CD4-positive, alpha-beta T cell (primary cell): ENCODE measurements at regions not wholly inside any gene's neighbourhood (a gene's known extent, or its start where the extent isn't known, plus 50 kb on each side); places are given as distances from the start of the nearest gene placed in this dataset.

ENCODE experiments used
- ATAC-seq: fragments of 200-7000 bp; cut with Tn5 transposase; one replicate; pipeline ENCODE4 v1.10.0; 2022; ENCODE audit warnings: mild to moderate bottlenecking; ENCODE audit not compliant: poor library complexity
- CTCF ChIA-PET: fragments of 350-600 bp; sonication (Branson Sonifier 250); formaldehyde crosslinking; loops from one replicate; lab custom pipeline; 2021; ENCODE audit warnings: antibody characterized with exemption, inconsistent platforms; lab: Charles Lee
- POLR2A ChIA-PET: fragments of 350-600 bp; sonication (Branson Sonifier 250); formaldehyde crosslinking; loops from one replicate; lab custom pipeline; 2021; ENCODE audit warnings: antibody characterized with exemption, inconsistent platforms; lab: Charles Lee
- DNase-seq, 14 experiments: peaks; one replicate each; pipeline ENCODE4 v3.0.0-alpha.2; 2013 to 2020; ENCODE audit warnings: mixed read lengths in 2 of 14
- H3K27ac ChIP-seq, 2 donors: one replicate each; pipeline versions ENCODE4 v1.5.1 to v1.7.0; 2013; ENCODE audit warnings: low read length in 2 of 2, low read depth in 1 of 2, mild to moderate bottlenecking in 1 of 2
- H3K27me3 ChIP-seq, 2 experiments: 1 replicate in 1 of 2; 2 replicates in 1 of 2; pipeline versions ENCODE4 v1.6.1 to v1.7.0; 2013; ENCODE audit warnings: low read length in 2 of 2, control low read depth in 1 of 2, mild to moderate bottlenecking in 1 of 2, moderate library complexity in 1 of 2; ENCODE audit not compliant: insufficient read depth in 2 of 2, control insufficient read depth in 1 of 2
- H3K36me3 ChIP-seq: one replicate; pipeline ENCODE4 v1.6.1; 2013; ENCODE audit warnings: low read length, control low read depth; ENCODE audit not compliant: insufficient read depth
- H3K4me1 ChIP-seq: one replicate; pipeline ENCODE4 v1.6.1; 2013; ENCODE audit warnings: low read length, control low read depth; ENCODE audit not compliant: insufficient read depth
- H3K4me3 ChIP-seq: one replicate; pipeline ENCODE4 v1.5.1; 2013; ENCODE audit warnings: mild to moderate bottlenecking, low read length, moderate library complexity
- H3K9me3 ChIP-seq, 2 experiments: 1 replicate in 1 of 2; 2 replicates in 1 of 2; pipeline versions ENCODE4 v1.6.1 to v1.7.0; 2013; ENCODE audit warnings: low read length in 2 of 2, mild to moderate bottlenecking in 2 of 2, control low read depth in 1 of 2, moderate library complexity in 1 of 2; ENCODE audit not compliant: control insufficient read depth in 1 of 2, insufficient read depth in 1 of 2
- H3K27ac Mint-ChIP-seq: one replicate; pipeline ENCODE4 v1.8.0; 2020; ENCODE audit warnings: mixed read lengths
- H3K27me3 Mint-ChIP-seq: one replicate; pipeline ENCODE4 v1.8.0; 2021; ENCODE audit warnings: mixed read lengths
- H3K36me3 Mint-ChIP-seq: one replicate; pipeline ENCODE4 v1.8.0; 2021; ENCODE audit warnings: low read depth, mixed read lengths
- H3K4me1 Mint-ChIP-seq: one replicate; pipeline ENCODE4 v1.8.0; 2021; ENCODE audit warnings: low read depth, mixed read lengths
- H3K4me3 Mint-ChIP-seq: one replicate; pipeline ENCODE4 v1.8.0; 2020; ENCODE audit warnings: mild to moderate bottlenecking, mixed read lengths
- H3K9me3 Mint-ChIP-seq: one replicate; pipeline ENCODE4 v1.8.0; 2020; ENCODE audit warnings: mixed read lengths
- CTCF ChIP-seq: fragments of 200-600 bp; IDR thresholded peaks from one replicate; pipeline ENCODE4 v1.8.0; 2022; ENCODE audit warnings: antibody characterized with exemption, mild to moderate bottlenecking
- intact Hi-C, 2 experiments: fragments of 100-400 bp; cut with DNase I in 1 of 2; cut with micrococcal nuclease in 1 of 2; formaldehyde crosslinking; loops; one replicate each; pipeline versions ENCODE4 v1.15.1 to v1.9.0; 2023 to 2025; cut with DNase I, micrococcal nuclease

- no peaks in the 10 kb centered on the region for H3K9me3 ChIP-seq
- H3K27me3 Mint-ChIP-seq = no peaks in the 10 kb centered on the region
- no peak for TF ChIP-seq CTCF
- ChIA-PET POLR2A (no interaction called here), CTCF (no interaction called here)
- H3K9me3 Mint-ChIP-seq = no peaks in the 10 kb centered on the region
- DNase-seq (no peak), ATAC-seq (no peak)
- H3K4me3 Mint-ChIP-seq = no peak overlapping the region
- H3K27ac Mint-ChIP-seq = no peak overlapping the region
- no peak overlapping the region for H3K27ac ChIP-seq
- H3K27me3 ChIP-seq = no peaks in the 10 kb centered on the region
- no peaks in the 10 kb centered on the region for H3K4me1 Mint-ChIP-seq
- no peaks in the 10 kb centered on the region for H3K4me1 ChIP-seq
- H3K36me3 ChIP-seq = no peaks in the 10 kb centered on the region
- intact Hi-C loops = no loop called here
- no peaks in the 10 kb centered on the region for H3K36me3 Mint-ChIP-seq
- no peak overlapping the region for H3K4me3 ChIP-seq
Observed at GRCh38 chr14:66101662-66102061, 384.5 kb upstream of the CCDC196 start.

- Mint-ChIP-seq H3K4me3 (no peak overlapping the region), H3K27me3 (no peaks in the 10 kb centered on the region), H3K9me3 (no peaks in the 10 kb centered on the region), H3K4me1 (no peaks in the 10 kb centered on the region), H3K27ac (no peak overlapping the region), H3K36me3 (no peaks in the 10 kb centered on the region)
- TF ChIP-seq CTCF = no peak
- H3K27ac ChIP-seq = no peak overlapping the region
- DNase-seq (no peak), ATAC-seq (no peak)
- no peak overlapping the region for H3K4me3 ChIP-seq
- H3K4me1 ChIP-seq = no peaks in the 10 kb centered on the region
- intact Hi-C loops = no loop called here
- ChIA-PET CTCF (no interaction called here), POLR2A (no interaction called here)
- no peaks in the 10 kb centered on the region for H3K27me3 ChIP-seq
- no peaks in the 10 kb centered on the region for H3K9me3 ChIP-seq
- H3K36me3 ChIP-seq = no peaks in the 10 kb centered on the region
Observed at GRCh38 chr14:66104486-66104885, 381.7 kb upstream of the CCDC196 start.

- ChIA-PET POLR2A (no interaction called here), CTCF (no interaction called here)
- intact Hi-C loops = no loop called here
- Histone ChIP-seq H3K9me3 (no peaks in the 10 kb centered on the region), H3K4me3 (no peak overlapping the region), H3K27me3 (no peaks in the 10 kb centered on the region), H3K36me3 (no peaks in the 10 kb centered on the region), H3K4me1 (no peaks in the 10 kb centered on the region), H3K27ac (no peak overlapping the region)
- H3K4me1 Mint-ChIP-seq = no peaks in the 10 kb centered on the region
- ATAC-seq (no peak), DNase-seq (no peak)
- H3K27me3 Mint-ChIP-seq = no peaks in the 10 kb centered on the region
- H3K9me3 Mint-ChIP-seq = no peaks in the 10 kb centered on the region
- H3K36me3 Mint-ChIP-seq = no peaks in the 10 kb centered on the region
- no peak for TF ChIP-seq CTCF
- H3K27ac Mint-ChIP-seq = no peak overlapping the region
- no peak overlapping the region for H3K4me3 Mint-ChIP-seq
Observed at GRCh38 chr14:66105815-66106214, 380.4 kb upstream of the CCDC196 start.
